Smooth muscle cell (in vitro differentiated cells): ENCODE measurements at regions not wholly inside any gene's neighbourhood (a gene's known extent, or its start where the extent isn't known, plus 50 kb on each side); places are given as distances from the start of the nearest gene placed in this dataset.

ENCODE experiments used
- DNase-seq: peaks from one replicate; lab custom pipeline; 2025; ENCODE audit not compliant: unreplicated experiment; lab: John Stamatoyannopoulos, UW
- H2AFZ ChIP-seq: fragments of 200-600 bp; sonication (generic); 2 replicates; pipeline ENCODE4 v1.6.0; 2016; ENCODE audit warnings: antibody characterized with exemption, low read depth, mild to moderate bottlenecking
- H3F3A ChIP-seq: fragments of 200-600 bp; sonication (generic); 2 replicates; pipeline ENCODE4 v1.6.0; 2017; ENCODE audit warnings: antibody characterized with exemption, low read depth
- H3K27ac ChIP-seq: fragments of 200-600 bp; sonication (generic); 2 replicates; pipeline ENCODE4 v1.5.1; 2016; ENCODE audit warnings: low read depth, mild to moderate bottlenecking
- H3K27me3 ChIP-seq: fragments of 200-600 bp; sonication (generic); 2 replicates; pipeline ENCODE4 v1.6.1; 2016; ENCODE audit warnings: low read depth, mild to moderate bottlenecking
- H3K36me3 ChIP-seq: fragments of 200-600 bp; sonication (generic); 2 replicates; pipeline ENCODE4 v1.5.1; 2016; ENCODE audit warnings: low read depth
- H3K4me1 ChIP-seq: fragments of 200-600 bp; sonication (generic); 2 replicates; pipeline ENCODE4 v1.5.1; 2016; ENCODE audit warnings: low read depth
- H3K4me2 ChIP-seq: fragments of 200-600 bp; sonication (generic); 2 replicates; pipeline ENCODE4 v1.6.0; 2016; ENCODE audit warnings: mild to moderate bottlenecking
- H3K4me3 ChIP-seq: fragments of 200-600 bp; sonication (generic); 2 replicates; pipeline ENCODE4 v1.5.1; 2016; ENCODE audit warnings: mild to moderate bottlenecking
- H3K79me2 ChIP-seq: fragments of 200-600 bp; sonication (generic); 2 replicates; pipeline ENCODE4 v1.6.0; 2016; ENCODE audit warnings: low read depth, mild to moderate bottlenecking
- H3K9ac ChIP-seq: fragments of 200-600 bp; sonication (generic); 2 replicates; pipeline ENCODE4 v1.6.0; 2016; ENCODE audit warnings: low read depth
- H3K9me3 ChIP-seq: fragments of 200-600 bp; sonication (generic); replicated peaks from 2 replicates; pipeline ENCODE4 v1.5.1; 2016; ENCODE audit warnings: low read depth
- H4K20me1 ChIP-seq: fragments of 200-600 bp; sonication (generic); 2 replicates; pipeline ENCODE4 v1.6.0; 2016; ENCODE audit warnings: low read depth
- CTCF ChIP-seq: fragments of 200-600 bp; sonication (generic); IDR thresholded peaks from 2 replicates; pipeline ENCODE4 v1.5.1; 2017; ENCODE audit warnings: borderline replicate concordance, mild to moderate bottlenecking, antibody characterized with exemption; ENCODE audit not compliant: insufficient read depth, poor library complexity, severe bottlenecking
- WGBS: methylation state at CpG from one replicate; pipeline ENCODE4 v1.1.7; 2016; ENCODE audit warnings: low lambda C conversion rate; 5-methylcytosine and 5-hydroxymethylcytosine counted together

GRCh38 chr15:100829457-100829856 is 50.2 kb upstream of the ALDH1A3 start:
- Histone ChIP-seq H3K4me3 (no peak overlapping the region), H3K4me1 (no peaks in the 10 kb centered on the region), H3K9ac (no peak overlapping the region), H3F3A (no peaks in the 10 kb centered on the region), H2AFZ (no peak overlapping the region), H4K20me1 (no peaks in the 10 kb centered on the region), H3K4me2 (no peak overlapping the region), H3K36me3 (no peaks in the 10 kb centered on the region), H3K27me3 (peaks cover 5% of the 10 kb centered on the region), H3K9me3 (peaks cover 4% of the 10 kb centered on the region), H3K27ac (no peak overlapping the region), H3K79me2 (no peaks in the 10 kb centered on the region)
- WGBS: 98% methylated on average over 1 of the region's 1 CpG
- no peak for DNase-seq
- TF ChIP-seq CTCF: no peak
